Esophagus muscularis mucosa (tissue), 4 donors: ENCODE measurements at regions not wholly inside any gene's neighbourhood (a gene's known extent, or its start where the extent isn't known, plus 50 kb on each side); places are given as distances from the start of the nearest gene placed in this dataset.

ENCODE experiments used
- EP300 ChIP-seq: sonication (generic); formaldehyde crosslinking; IDR thresholded peaks from one replicate; pipeline ENCODE4 v1.6.1; 2017; ENCODE audit warnings: antibody characterized with exemption
- POLR2A ChIP-seq: fragments of 450-650 bp; IDR thresholded peaks from one replicate; pipeline ENCODE4 v1.6.1; 2017; ENCODE audit warnings: antibody characterized with exemption, moderate library complexity, mild to moderate bottlenecking, low read depth
- POLR2AphosphoS5 ChIP-seq, 2 donors: sonication (generic); formaldehyde crosslinking; IDR thresholded peaks; one replicate each; pipeline ENCODE4 v1.6.1; 2017; ENCODE audit warnings: antibody characterized with exemption in 2 of 2
- TF ChIP-seq, protein P1 (sequence below), 3 experiments: fragments of 200-600 bp in 2 of 3; fragments of 450-650 bp in 1 of 3; sonication (generic) in 2 of 3; IDR thresholded peaks; one replicate each; pipeline ENCODE4 v1.5.1; 2017 to 2019; ENCODE audit warnings: antibody characterized with exemption in 3 of 3, mild to moderate bottlenecking in 2 of 3, moderate library complexity in 1 of 3

DNA sequence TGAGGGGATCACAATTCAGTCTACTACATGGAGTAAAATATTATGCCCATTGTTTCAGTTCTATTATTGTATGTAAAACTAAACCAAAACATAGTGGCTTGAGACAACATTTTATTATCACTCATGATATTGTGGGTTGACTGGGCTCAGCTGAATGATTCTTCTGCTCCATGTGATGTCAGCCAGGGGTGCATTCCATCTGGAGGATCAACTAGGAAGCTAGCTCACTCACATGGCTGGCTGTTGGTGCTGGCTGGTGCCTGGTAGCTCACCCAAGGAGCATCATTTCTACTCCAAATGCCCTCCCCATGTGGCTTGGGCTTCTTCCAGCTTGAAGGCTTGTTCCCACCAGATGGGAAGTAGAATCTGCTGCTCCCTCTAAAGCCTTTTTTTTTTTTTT lies 51.8 kb upstream of the CLRN1 start:
- TF ChIP-seq, protein P1, sequence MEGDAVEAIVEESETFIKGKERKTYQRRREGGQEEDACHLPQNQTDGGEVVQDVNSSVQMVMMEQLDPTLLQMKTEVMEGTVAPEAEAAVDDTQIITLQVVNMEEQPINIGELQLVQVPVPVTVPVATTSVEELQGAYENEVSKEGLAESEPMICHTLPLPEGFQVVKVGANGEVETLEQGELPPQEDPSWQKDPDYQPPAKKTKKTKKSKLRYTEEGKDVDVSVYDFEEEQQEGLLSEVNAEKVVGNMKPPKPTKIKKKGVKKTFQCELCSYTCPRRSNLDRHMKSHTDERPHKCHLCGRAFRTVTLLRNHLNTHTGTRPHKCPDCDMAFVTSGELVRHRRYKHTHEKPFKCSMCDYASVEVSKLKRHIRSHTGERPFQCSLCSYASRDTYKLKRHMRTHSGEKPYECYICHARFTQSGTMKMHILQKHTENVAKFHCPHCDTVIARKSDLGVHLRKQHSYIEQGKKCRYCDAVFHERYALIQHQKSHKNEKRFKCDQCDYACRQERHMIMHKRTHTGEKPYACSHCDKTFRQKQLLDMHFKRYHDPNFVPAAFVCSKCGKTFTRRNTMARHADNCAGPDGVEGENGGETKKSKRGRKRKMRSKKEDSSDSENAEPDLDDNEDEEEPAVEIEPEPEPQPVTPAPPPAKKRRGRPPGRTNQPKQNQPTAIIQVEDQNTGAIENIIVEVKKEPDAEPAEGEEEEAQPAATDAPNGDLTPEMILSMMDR (IDR thresholded peaks at IDR 0.05): no peak
- TF ChIP-seq EP300 (no peak), POLR2A (no peak), POLR2AphosphoS5 (IDR thresholded peaks at IDR 0.05) (no peak)
